Upper lobe of right lung (tissue), 1 donor: ENCODE measurements at regions not wholly inside any gene's neighbourhood (a gene's known extent, or its start where the extent isn't known, plus 50 kb on each side); places are given as distances from the start of the nearest gene placed in this dataset.

ENCODE experiments used
- ATAC-seq: fragments of 200-7000 bp; cut with Tn5 transposase; one replicate; pipeline ENCODE4 v1.9.1; 2020; ENCODE audit warnings: mild to moderate bottlenecking, moderate library complexity
- DNase-seq: peaks from one replicate; pipeline ENCODE4 v3.0.0-alpha.2; 2020
- H3K27ac ChIP-seq: fragments of 200-600 bp; one replicate; pipeline ENCODE4 v1.8.0; 2022
- H3K27me3 ChIP-seq: fragments of 200-600 bp; one replicate; pipeline ENCODE4 v1.8.0; 2022; ENCODE audit warnings: mild to moderate bottlenecking
- H3K36me3 ChIP-seq: fragments of 200-600 bp; one replicate; pipeline ENCODE4 v1.8.0; 2022
- H3K4me1 ChIP-seq: fragments of 200-600 bp; one replicate; pipeline ENCODE4 v1.8.0; 2022
- H3K4me3 ChIP-seq: fragments of 200-600 bp; one replicate; pipeline ENCODE4 v1.8.0; 2022; ENCODE audit warnings: mild to moderate bottlenecking
- H3K9me3 ChIP-seq: fragments of 200-600 bp; one replicate; pipeline ENCODE4 v1.8.0; 2022
- intact Hi-C: fragments of 100-400 bp; cut with DNase I; formaldehyde crosslinking; loops from one replicate; pipeline ENCODE4 v1.11.0; 2022
- TF ChIP-seq, protein P1 (sequence below): fragments of 200-600 bp; IDR thresholded peaks from one replicate; pipeline ENCODE4 v1.8.0; 2022; ENCODE audit warnings: antibody characterized with exemption
- donor health status: DM: no; HTN: yes; CAD: no; lungs with severe emphysema.

DNA sequence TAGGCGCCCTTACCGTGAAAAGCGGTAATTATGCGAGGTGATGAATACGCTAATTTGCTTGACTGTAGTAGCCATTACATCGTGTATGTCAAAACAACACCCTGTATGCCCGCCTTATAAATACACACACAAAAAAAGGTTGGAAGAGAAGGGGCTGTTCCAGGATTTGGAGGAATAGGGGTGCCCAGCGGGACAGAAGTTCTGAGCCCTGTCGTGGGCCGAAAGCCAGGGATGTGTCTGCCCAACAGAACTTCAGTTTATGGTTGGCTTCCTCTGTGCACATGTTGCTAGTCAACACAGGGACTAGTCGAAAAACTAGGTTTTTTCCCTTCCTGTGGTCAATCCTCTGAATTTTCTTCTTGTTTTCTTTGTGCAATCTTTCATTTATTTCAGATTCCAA lies 182.5 kb downstream of the ACKR3 start:
- H3K36me3 ChIP-seq = no peaks in the 10 kb centered on the region
- no peak overlapping the region for H3K4me3 ChIP-seq
- H3K4me1 ChIP-seq = peaks cover 18% of the 10 kb centered on the region
- DNase-seq (no peak), ATAC-seq (no peak)
- no peak overlapping the region for H3K27ac ChIP-seq
- H3K9me3 ChIP-seq = no peaks in the 10 kb centered on the region
- H3K27me3 ChIP-seq = no peaks in the 10 kb centered on the region
- intact Hi-C loops = no loop called here
- TF ChIP-seq, protein P1, sequence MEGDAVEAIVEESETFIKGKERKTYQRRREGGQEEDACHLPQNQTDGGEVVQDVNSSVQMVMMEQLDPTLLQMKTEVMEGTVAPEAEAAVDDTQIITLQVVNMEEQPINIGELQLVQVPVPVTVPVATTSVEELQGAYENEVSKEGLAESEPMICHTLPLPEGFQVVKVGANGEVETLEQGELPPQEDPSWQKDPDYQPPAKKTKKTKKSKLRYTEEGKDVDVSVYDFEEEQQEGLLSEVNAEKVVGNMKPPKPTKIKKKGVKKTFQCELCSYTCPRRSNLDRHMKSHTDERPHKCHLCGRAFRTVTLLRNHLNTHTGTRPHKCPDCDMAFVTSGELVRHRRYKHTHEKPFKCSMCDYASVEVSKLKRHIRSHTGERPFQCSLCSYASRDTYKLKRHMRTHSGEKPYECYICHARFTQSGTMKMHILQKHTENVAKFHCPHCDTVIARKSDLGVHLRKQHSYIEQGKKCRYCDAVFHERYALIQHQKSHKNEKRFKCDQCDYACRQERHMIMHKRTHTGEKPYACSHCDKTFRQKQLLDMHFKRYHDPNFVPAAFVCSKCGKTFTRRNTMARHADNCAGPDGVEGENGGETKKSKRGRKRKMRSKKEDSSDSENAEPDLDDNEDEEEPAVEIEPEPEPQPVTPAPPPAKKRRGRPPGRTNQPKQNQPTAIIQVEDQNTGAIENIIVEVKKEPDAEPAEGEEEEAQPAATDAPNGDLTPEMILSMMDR = no peak

DNA sequence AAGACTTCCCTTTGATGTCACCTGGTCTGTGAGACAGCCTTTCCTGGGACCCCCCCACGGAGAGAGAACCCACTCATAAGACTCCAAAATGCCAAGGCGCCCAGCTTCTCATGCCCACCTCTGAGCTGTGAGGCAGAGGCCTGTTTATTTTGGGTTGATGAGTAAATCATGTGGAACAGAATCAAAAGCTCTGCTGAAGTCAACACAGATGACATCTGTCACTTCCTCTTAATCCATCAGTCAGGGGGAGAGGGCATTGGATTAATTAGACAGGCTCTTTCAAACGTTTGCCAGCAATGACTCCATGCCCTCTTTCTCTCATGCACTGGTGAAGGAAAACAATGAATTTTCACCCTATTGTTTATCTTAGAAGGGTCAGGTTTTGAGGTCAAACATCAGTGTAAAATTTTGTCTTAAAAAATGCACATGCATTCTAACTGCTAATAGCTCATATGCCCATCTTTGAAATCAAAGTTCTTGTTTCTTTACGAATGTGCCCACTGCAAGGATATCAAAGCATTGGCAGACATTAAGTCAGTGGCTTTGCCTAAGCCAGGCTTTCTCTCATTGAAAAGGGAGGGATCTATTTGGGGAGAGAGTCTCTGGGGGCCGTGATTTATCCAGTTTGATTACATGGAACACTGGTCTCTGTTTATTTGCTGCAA lies 184.1 kb downstream of the ACKR3 start:
- Histone ChIP-seq H3K4me3 (no peak overlapping the region), H3K9me3 (no peaks in the 10 kb centered on the region), H3K27ac (no peak overlapping the region), H3K4me1 (peaks cover 10% of the 10 kb centered on the region), H3K36me3 (no peaks in the 10 kb centered on the region), H3K27me3 (no peaks in the 10 kb centered on the region)
- intact Hi-C loops = no loop called here
- TF ChIP-seq, protein P1 = no peak
- peak; percentile 32 for ATAC-seq
- no peak for DNase-seq

DNA sequence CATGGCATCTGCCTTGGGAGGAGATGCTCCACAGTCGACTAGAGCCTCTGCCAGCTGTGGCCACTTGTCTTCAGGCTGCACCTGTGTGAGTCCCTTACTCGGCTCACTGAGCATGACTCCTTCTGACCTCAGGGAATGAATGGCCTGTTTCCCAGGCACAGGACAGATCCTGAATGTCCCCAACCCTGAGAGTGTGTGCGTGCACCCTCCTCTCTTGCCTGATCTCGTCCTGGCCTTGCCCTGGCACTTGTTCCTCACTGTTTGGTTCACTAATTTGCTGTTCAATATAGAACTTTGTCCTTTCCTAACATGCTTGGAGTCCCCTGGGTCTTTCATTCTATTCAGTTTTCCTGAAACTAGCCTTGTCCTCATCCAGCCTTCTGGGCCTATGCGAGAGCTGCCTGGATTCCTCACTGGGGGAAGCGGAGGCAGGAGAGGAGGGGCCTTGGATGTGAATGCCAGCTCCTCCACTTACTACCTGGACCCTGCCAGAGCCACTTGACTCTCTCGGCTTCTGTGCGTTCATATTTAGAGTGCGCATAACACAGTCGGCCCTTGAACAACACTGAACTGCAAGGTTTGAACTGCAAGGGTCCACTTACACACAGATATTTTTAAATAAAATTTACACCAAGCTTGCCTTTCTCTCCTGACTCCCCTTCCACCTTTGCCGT lies 184.8 kb downstream of the ACKR3 start:
- TF ChIP-seq, protein P1 = no peak
- no peaks in the 10 kb centered on the region for H3K36me3 ChIP-seq
- ATAC-seq (no peak), DNase-seq (no peak)
- H3K4me1 ChIP-seq = peaks cover 5% of the 10 kb centered on the region
- no peaks in the 10 kb centered on the region for H3K27me3 ChIP-seq
- H3K9me3 ChIP-seq = no peaks in the 10 kb centered on the region
- H3K4me3 ChIP-seq = no peak overlapping the region
- intact Hi-C loops = no loop called here
- H3K27ac ChIP-seq = no peak overlapping the region

DNA sequence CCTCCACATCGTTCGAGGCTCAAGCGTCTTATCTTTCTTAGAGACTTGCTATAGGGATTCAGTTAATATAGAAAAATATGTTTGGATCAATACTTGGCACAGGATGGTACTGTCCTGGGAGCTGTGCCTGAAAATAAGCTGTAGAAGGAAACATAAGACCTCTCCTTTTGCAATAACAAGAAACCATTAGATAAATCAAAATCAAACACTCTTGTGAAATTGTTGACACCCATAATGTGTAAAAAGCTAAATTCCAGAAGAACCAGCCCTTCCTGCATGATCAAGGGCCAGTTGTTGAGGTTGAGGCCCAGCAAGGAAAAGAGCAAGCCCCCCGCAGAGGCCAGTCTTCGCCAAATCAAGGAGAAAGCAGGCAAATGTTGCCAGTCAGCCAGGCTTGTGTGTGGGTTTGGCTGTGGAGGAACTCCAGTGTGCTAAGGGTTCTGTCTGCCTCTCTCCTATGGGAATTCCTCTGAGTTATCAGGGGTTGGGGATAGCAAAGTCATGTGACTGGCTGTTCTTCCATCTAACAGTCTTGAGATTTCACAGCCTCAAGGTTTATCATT lies 185.7 kb downstream of the ACKR3 start:
- H3K27ac ChIP-seq = no peak overlapping the region

DNA sequence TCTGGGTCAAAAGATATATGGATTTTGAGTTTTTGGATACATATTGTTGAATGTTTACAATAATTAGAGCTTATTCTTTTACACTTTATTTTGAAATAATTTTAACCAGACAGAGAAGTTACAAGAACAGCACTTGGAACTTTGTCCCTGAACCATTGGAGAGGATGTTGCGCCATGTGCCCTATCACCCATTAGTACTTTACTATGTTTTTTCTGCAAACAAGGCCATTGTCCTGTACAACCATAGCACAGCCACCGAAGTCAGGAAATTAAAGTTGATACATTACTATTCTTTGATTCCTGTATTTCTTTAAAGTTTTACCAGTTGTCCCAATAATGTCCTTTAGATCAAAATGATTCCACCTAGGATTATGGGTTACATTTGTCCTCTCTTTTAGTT lies 188.8 kb downstream of the ACKR3 start:
- no peak for DNase-seq
- TF ChIP-seq, protein P1 = no peak
- H3K9me3 ChIP-seq = no peaks in the 10 kb centered on the region
- no peaks in the 10 kb centered on the region for H3K27me3 ChIP-seq
- no peak overlapping the region for H3K4me3 ChIP-seq
- intact Hi-C loops = no loop called here
- ATAC-seq = peak; percentile 79
- no peaks in the 10 kb centered on the region for H3K36me3 ChIP-seq
- H3K4me1 ChIP-seq = peaks cover 5% of the 10 kb centered on the region
- no peak overlapping the region for H3K27ac ChIP-seq

More for the DNA sequence above, 185.7 kb downstream of the ACKR3 start:
- Histone ChIP-seq H3K9me3 (no peaks in the 10 kb centered on the region), H3K36me3 (no peaks in the 10 kb centered on the region), H3K27me3 (no peaks in the 10 kb centered on the region), H3K4me3 (no peak overlapping the region), H3K4me1 (peaks cover 5% of the 10 kb centered on the region)
- ATAC-seq (no peak), DNase-seq (no peak)
- intact Hi-C loops = no loop called here
- TF ChIP-seq, protein P1 = no peak
